DMS 273 (cell line): ENCODE measurements at regions not wholly inside any gene's neighbourhood (a gene's known extent, or its start where the extent isn't known, plus 50 kb on each side); places are given as distances from the start of the nearest gene placed in this dataset.
"Not testable (repeated sequence)": the region's sequence is repeated elsewhere in the genome, so short reads cannot be mapped to it uniquely, and the experiment has no call there.

ENCODE experiments used
- DNase-seq: peaks from one replicate; lab custom pipeline; 2025; ENCODE audit not compliant: unreplicated experiment; lab: John Stamatoyannopoulos, UW

- DNase-seq: no peak
Observed at GRCh38 chr18:62442391-62442790, 80.4 kb upstream of the ZCCHC2 start.

GRCh38 chr18:62445386-62445917 lies 77.4 kb upstream of the ZCCHC2 start:
- no peak for DNase-seq

- DNase-seq: no peak
Observed at GRCh38 chr18:62446511-62446910, 76.3 kb upstream of the ZCCHC2 start.

GRCh38 chr18:62447652-62448051 lies 75.2 kb upstream of the ZCCHC2 start:
- DNase-seq: no peak

- DNase-seq: no peak
Observed at GRCh38 chr18:62448426-62448825, 74.4 kb upstream of the ZCCHC2 start.

- DNase-seq: no peak
Observed at GRCh38 chr18:62449490-62450104, 73.2 kb upstream of the ZCCHC2 start.

GRCh38 chr18:62450175-62450545 lies 72.7 kb upstream of the ZCCHC2 start:
- no peak for DNase-seq

GRCh38 chr18:62450546-62451410 lies 72.0 kb upstream of the ZCCHC2 start:
- DNase-seq: peak; percentile 96

- peak; percentile 13 for DNase-seq
Observed at GRCh38 chr18:62452280-62452831, 70.5 kb upstream of the ZCCHC2 start.

- no peak for DNase-seq
Observed at GRCh38 chr18:62453864-62454263, 69.0 kb upstream of the ZCCHC2 start.

- DNase-seq: no peak
Observed at GRCh38 chr18:62454527-62454926, 68.3 kb upstream of the ZCCHC2 start.

- no peak for DNase-seq
Observed at GRCh38 chr18:62455222-62455621, 67.6 kb upstream of the ZCCHC2 start.

GRCh38 chr18:62457877-62458276 lies 64.9 kb upstream of the ZCCHC2 start:
- no peak for DNase-seq

GRCh38 chr18:62458346-62458745 lies 64.5 kb upstream of the ZCCHC2 start:
- DNase-seq: no peak

- no peak for DNase-seq
Observed at GRCh38 chr18:62458868-62459716, 63.7 kb upstream of the ZCCHC2 start.

- no peak for DNase-seq
Observed at GRCh38 chr18:62460851-62461300, 61.9 kb upstream of the ZCCHC2 start.

GRCh38 chr18:62461591-62461990 lies 61.2 kb upstream of the ZCCHC2 start:
- no peak for DNase-seq

GRCh38 chr18:62464266-62464665 lies 58.6 kb upstream of the ZCCHC2 start:
- DNase-seq: no peak

GRCh38 chr18:62469131-62469530 lies 53.7 kb upstream of the ZCCHC2 start:
- not testable (repeated sequence) for DNase-seq
